Smooth muscle cell (in vitro differentiated cells): ENCODE measurements at regions not wholly inside any gene's neighbourhood (a gene's known extent, or its start where the extent isn't known, plus 50 kb on each side); places are given as distances from the start of the nearest gene placed in this dataset.

Experiments
- DNase-seq: peaks from one replicate; lab custom pipeline; 2025; ENCODE audit not compliant: unreplicated experiment; lab: John Stamatoyannopoulos, UW
- H2AFZ ChIP-seq: fragments of 200-600 bp; sonication (generic); 2 replicates; pipeline ENCODE4 v1.6.0; 2016; ENCODE audit warnings: antibody characterized with exemption, low read depth, mild to moderate bottlenecking
- H3F3A ChIP-seq: fragments of 200-600 bp; sonication (generic); 2 replicates; pipeline ENCODE4 v1.6.0; 2017; ENCODE audit warnings: antibody characterized with exemption, low read depth
- H3K27ac ChIP-seq: fragments of 200-600 bp; sonication (generic); 2 replicates; pipeline ENCODE4 v1.5.1; 2016; ENCODE audit warnings: low read depth, mild to moderate bottlenecking
- H3K27me3 ChIP-seq: fragments of 200-600 bp; sonication (generic); 2 replicates; pipeline ENCODE4 v1.6.1; 2016; ENCODE audit warnings: low read depth, mild to moderate bottlenecking
- H3K36me3 ChIP-seq: fragments of 200-600 bp; sonication (generic); 2 replicates; pipeline ENCODE4 v1.5.1; 2016; ENCODE audit warnings: low read depth
- H3K4me1 ChIP-seq: fragments of 200-600 bp; sonication (generic); 2 replicates; pipeline ENCODE4 v1.5.1; 2016; ENCODE audit warnings: low read depth
- H3K4me2 ChIP-seq: fragments of 200-600 bp; sonication (generic); 2 replicates; pipeline ENCODE4 v1.6.0; 2016; ENCODE audit warnings: mild to moderate bottlenecking
- H3K4me3 ChIP-seq: fragments of 200-600 bp; sonication (generic); 2 replicates; pipeline ENCODE4 v1.5.1; 2016; ENCODE audit warnings: mild to moderate bottlenecking
- H3K79me2 ChIP-seq: fragments of 200-600 bp; sonication (generic); 2 replicates; pipeline ENCODE4 v1.6.0; 2016; ENCODE audit warnings: low read depth, mild to moderate bottlenecking
- H3K9ac ChIP-seq: fragments of 200-600 bp; sonication (generic); 2 replicates; pipeline ENCODE4 v1.6.0; 2016; ENCODE audit warnings: low read depth
- H3K9me3 ChIP-seq: fragments of 200-600 bp; sonication (generic); replicated peaks from 2 replicates; pipeline ENCODE4 v1.5.1; 2016; ENCODE audit warnings: low read depth
- H4K20me1 ChIP-seq: fragments of 200-600 bp; sonication (generic); 2 replicates; pipeline ENCODE4 v1.6.0; 2016; ENCODE audit warnings: low read depth
- CTCF ChIP-seq: fragments of 200-600 bp; sonication (generic); IDR thresholded peaks from 2 replicates; pipeline ENCODE4 v1.5.1; 2017; ENCODE audit warnings: borderline replicate concordance, mild to moderate bottlenecking, antibody characterized with exemption; ENCODE audit not compliant: insufficient read depth, poor library complexity, severe bottlenecking
- WGBS: methylation state at CpG from one replicate; pipeline ENCODE4 v1.1.7; 2016; ENCODE audit warnings: low lambda C conversion rate; 5-methylcytosine and 5-hydroxymethylcytosine counted together

- no peaks in the 10 kb centered on the region for H3F3A ChIP-seq
- no peak overlapping the region for H3K27ac ChIP-seq
- 75% methylated on average over 2 of the region's 2 CpGs for WGBS
- no peaks in the 10 kb centered on the region for H3K36me3 ChIP-seq
- H3K9ac ChIP-seq: no peak overlapping the region
- H3K9me3 ChIP-seq: no peaks in the 10 kb centered on the region
- no peaks in the 10 kb centered on the region for H3K27me3 ChIP-seq
- H4K20me1 ChIP-seq: no peaks in the 10 kb centered on the region
- DNase-seq: no peak
- H3K4me2 ChIP-seq: no peak overlapping the region
- TF ChIP-seq CTCF: no peak
- H3K4me3 ChIP-seq: no peak overlapping the region
- H2AFZ ChIP-seq: no peak overlapping the region
- no peaks in the 10 kb centered on the region for H3K79me2 ChIP-seq
- H3K4me1 ChIP-seq: peaks cover 1% of the 10 kb centered on the region
Measured at GRCh38 chr9:13508086-13508485, 228.6 kb upstream of the MPDZ start.

- Histone ChIP-seq H2AFZ (no peak overlapping the region), H3K9me3 (no peaks in the 10 kb centered on the region), H3F3A (no peaks in the 10 kb centered on the region), H3K27ac (no peak overlapping the region), H3K4me3 (no peak overlapping the region), H3K36me3 (no peaks in the 10 kb centered on the region), H3K79me2 (no peaks in the 10 kb centered on the region), H3K4me2 (no peak overlapping the region), H3K4me1 (no peaks in the 10 kb centered on the region), H3K27me3 (no peaks in the 10 kb centered on the region), H3K9ac (no peak overlapping the region), H4K20me1 (no peaks in the 10 kb centered on the region)
- DNase-seq: no peak
- 98% methylated on average over 3 of the region's 3 CpGs for WGBS
- no peak for TF ChIP-seq CTCF
Measured at GRCh38 chr9:13505797-13506196, 226.3 kb upstream of the MPDZ start.

- TF ChIP-seq CTCF: no peak
- H3K27me3 ChIP-seq: no peaks in the 10 kb centered on the region
- WGBS: 100% methylated on average over 2 of the region's 2 CpGs
Measured at GRCh38 chr9:13503599-13503998, 224.1 kb upstream of the MPDZ start.

GRCh38 chr9:13502484-13502883 is 223.0 kb upstream of the MPDZ start:
- no peak for TF ChIP-seq CTCF
- 93% methylated on average over 4 of the region's 6 CpGs for WGBS

More at GRCh38 chr9:13503599-13503998, 224.1 kb upstream of the MPDZ start:
- DNase-seq: no peak
- Histone ChIP-seq H3F3A (no peaks in the 10 kb centered on the region), H4K20me1 (no peaks in the 10 kb centered on the region), H3K36me3 (no peaks in the 10 kb centered on the region), H3K9ac (no peak overlapping the region), H3K9me3 (no peaks in the 10 kb centered on the region), H3K27ac (no peak overlapping the region), H3K4me2 (no peak overlapping the region), H2AFZ (no peak overlapping the region), H3K4me1 (no peaks in the 10 kb centered on the region), H3K4me3 (no peak overlapping the region), H3K79me2 (no peaks in the 10 kb centered on the region)

More at GRCh38 chr9:13502484-13502883, 223.0 kb upstream of the MPDZ start:
- Histone ChIP-seq H3F3A (no peaks in the 10 kb centered on the region), H2AFZ (no peak overlapping the region), H3K4me2 (no peak overlapping the region), H3K9me3 (no peaks in the 10 kb centered on the region), H3K4me3 (no peak overlapping the region), H3K79me2 (no peaks in the 10 kb centered on the region), H3K4me1 (no peaks in the 10 kb centered on the region), H3K9ac (no peak overlapping the region), H3K27me3 (no peaks in the 10 kb centered on the region), H3K36me3 (no peaks in the 10 kb centered on the region), H4K20me1 (no peaks in the 10 kb centered on the region), H3K27ac (no peak overlapping the region)
- no peak for DNase-seq
